K562 (cell line): ENCODE measurements at regions not wholly inside any gene's neighbourhood (a gene's known extent, or its start where the extent isn't known, plus 50 kb on each side); places are given as distances from the start of the nearest gene placed in this dataset.

Source experiments
- CREB1 ChIP-seq, 2 experiments: sonication (generic) in 1 of 2; formaldehyde crosslinking in 1 of 2; IDR thresholded peaks; 2 replicates each; pipeline versions ENCODE4 v1.6.1 to v1.8.0; 2012 to 2022; ENCODE audit warnings: inconsistent platforms in 1 of 2, mild to moderate bottlenecking in 1 of 2, missing genetic modification reagents in 1 of 2, moderate library complexity in 1 of 2
- HCFC1 ChIP-seq: IDR thresholded peaks from 2 replicates; pipeline ENCODE4 v1.6.1; 2012; ENCODE audit warnings: low read depth, low read length, improper control_type of control experiment
- HNRNPK ChIP-seq: fragments of 200-400 bp; formaldehyde crosslinking; IDR thresholded peaks from one replicate; pipeline ENCODE4 v1.6.1; 2018; ENCODE audit warnings: mild to moderate bottlenecking, low read depth, low read length; ENCODE audit not compliant: poor library complexity, severe bottlenecking
- KLF16 ChIP-seq: IDR thresholded peaks from 2 replicates; pipeline ENCODE4 v1.6.1; 2016; ENCODE audit warnings: antibody characterized with exemption
- MCM3 ChIP-seq: fragments of 450-650 bp; IDR thresholded peaks from 2 replicates; pipeline ENCODE4 v1.6.1; 2016
- MED1 ChIP-seq: sonication (generic); formaldehyde crosslinking; IDR thresholded peaks from 2 replicates; pipeline ENCODE4 v1.8.1; 2023; ENCODE audit warnings: missing genetic modification reagents, borderline replicate concordance
- MYNN ChIP-seq, 2 experiments: sonication (generic); formaldehyde crosslinking in 1 of 2; IDR thresholded peaks; 2 replicates each; pipeline versions ENCODE4 v1.5.0 to v1.6.1; 2016 to 2020; ENCODE audit warnings: antibody characterized with exemption in 1 of 2, missing genetic modification reagents in 1 of 2
- SREBF1 ChIP-seq: fragments of 150-350 bp; IDR thresholded peaks from 2 replicates; pipeline ENCODE4 v1.6.1; 2014; ENCODE audit warnings: antibody characterized with exemption, low read depth, low read length, borderline replicate concordance
- TSC22D4 ChIP-seq: fragments of 450-650 bp; IDR thresholded peaks from 2 replicates; pipeline ENCODE4 v1.6.1; 2016; ENCODE audit warnings: missing genetic modification characterization, missing biosample characterization, control low read depth
- ZFP1 ChIP-seq: fragments of 450-650 bp; formaldehyde crosslinking; IDR thresholded peaks from 2 replicates; pipeline ENCODE4 v1.4.0; 2020; ENCODE audit warnings: mild to moderate bottlenecking, mixed read lengths
- ZNF507 ChIP-seq: conservative IDR thresholded peaks from 2 replicates; pipeline ENCODE4 v1.6.1; 2017; ENCODE audit warnings: missing genetic modification characterization, missing compliant biosample characterization
- ZNF551 ChIP-seq: fragments of 250-450 bp; sonication (Bioruptor Pico); IDR thresholded peaks from 2 replicates; pipeline ENCODE4 v1.5.0; 2021; ENCODE audit warnings: mild to moderate bottlenecking, moderate library complexity
- ZNF586 ChIP-seq: fragments of 450-650 bp; formaldehyde crosslinking; conservative IDR thresholded peaks from 2 replicates; pipeline ENCODE4 v1.4.0; 2020; ENCODE audit warnings: mild to moderate bottlenecking, moderate library complexity
- TF ChIP-seq, protein P1 (sequence below): sonication (generic); formaldehyde crosslinking; IDR thresholded peaks from 2 replicates; pipeline ENCODE4 v1.4.0; 2020; ENCODE audit warnings: mild to moderate bottlenecking, missing genetic modification reagents
- TF ChIP-seq, protein P2 (sequence below): sonication (generic); formaldehyde crosslinking; IDR thresholded peaks from 2 replicates; pipeline ENCODE4 v1.8.0; 2022; ENCODE audit warnings: missing genetic modification reagents, mild to moderate bottlenecking, moderate library complexity, borderline replicate concordance
- TF ChIP-seq, protein P3 (sequence below): fragments of 250-450 bp; sonication (Bioruptor Pico); IDR thresholded peaks from 2 replicates; pipeline ENCODE4 v1.5.1; 2021; ENCODE audit warnings: mild to moderate bottlenecking
- TF ChIP-seq, protein P4 (sequence below): fragments of 250-450 bp; sonication (Bioruptor Pico); IDR thresholded peaks from 2 replicates; pipeline ENCODE4 v1.8.0; 2021; ENCODE audit warnings: moderate library complexity, mild to moderate bottlenecking, inconsistent platforms
- TF ChIP-seq, protein P5 (sequence below): IDR thresholded peaks from 2 replicates; pipeline ENCODE4 v1.6.1; 2014; ENCODE audit warnings: antibody characterized with exemption
- TF ChIP-seq, protein P6 (sequence below): sonication (generic); formaldehyde crosslinking; IDR thresholded peaks from 2 replicates; pipeline ENCODE4 v1.8.0; 2022; ENCODE audit warnings: missing genetic modification reagents, mild to moderate bottlenecking, borderline replicate concordance

DNA sequence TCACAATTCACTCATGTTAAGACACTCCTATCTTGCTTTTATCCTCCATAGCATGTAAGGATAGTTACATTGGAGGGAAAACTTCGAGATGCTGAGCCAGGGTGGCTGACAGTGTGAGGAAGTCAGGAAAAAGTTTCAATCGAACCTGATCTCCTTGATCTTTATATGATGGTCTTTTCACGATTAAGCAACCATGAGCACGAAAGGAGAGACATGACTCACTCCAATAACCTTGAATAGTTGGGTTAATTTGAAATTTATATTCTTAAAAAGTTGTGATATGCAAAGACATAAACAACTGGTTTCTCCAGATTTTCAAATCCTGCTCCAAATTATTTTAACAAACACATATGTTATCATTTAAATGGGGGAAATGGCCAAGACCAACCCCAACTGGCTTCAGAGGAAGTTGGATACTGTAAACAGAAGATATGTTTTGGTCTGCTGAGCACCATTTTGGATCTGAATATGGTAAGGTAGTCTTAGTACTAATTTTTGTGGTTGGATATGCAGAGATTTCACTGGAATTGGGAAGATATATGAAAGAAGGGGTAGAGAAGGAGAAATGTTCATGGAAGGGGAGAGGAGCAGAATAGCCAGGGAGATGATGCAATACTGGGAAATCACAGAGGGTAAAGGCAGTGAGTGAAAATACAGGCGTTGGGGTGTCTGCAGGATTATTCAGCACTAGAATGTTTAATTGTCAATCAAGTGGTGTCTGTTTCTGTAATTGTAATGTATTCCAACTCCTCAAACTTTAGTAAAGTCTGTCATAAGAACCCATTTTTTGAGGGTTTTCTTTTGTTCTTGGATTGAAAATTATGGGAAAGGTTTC, 185.2 kb upstream of the SLC38A2 start (continued):
- TF ChIP-seq, protein P1, sequence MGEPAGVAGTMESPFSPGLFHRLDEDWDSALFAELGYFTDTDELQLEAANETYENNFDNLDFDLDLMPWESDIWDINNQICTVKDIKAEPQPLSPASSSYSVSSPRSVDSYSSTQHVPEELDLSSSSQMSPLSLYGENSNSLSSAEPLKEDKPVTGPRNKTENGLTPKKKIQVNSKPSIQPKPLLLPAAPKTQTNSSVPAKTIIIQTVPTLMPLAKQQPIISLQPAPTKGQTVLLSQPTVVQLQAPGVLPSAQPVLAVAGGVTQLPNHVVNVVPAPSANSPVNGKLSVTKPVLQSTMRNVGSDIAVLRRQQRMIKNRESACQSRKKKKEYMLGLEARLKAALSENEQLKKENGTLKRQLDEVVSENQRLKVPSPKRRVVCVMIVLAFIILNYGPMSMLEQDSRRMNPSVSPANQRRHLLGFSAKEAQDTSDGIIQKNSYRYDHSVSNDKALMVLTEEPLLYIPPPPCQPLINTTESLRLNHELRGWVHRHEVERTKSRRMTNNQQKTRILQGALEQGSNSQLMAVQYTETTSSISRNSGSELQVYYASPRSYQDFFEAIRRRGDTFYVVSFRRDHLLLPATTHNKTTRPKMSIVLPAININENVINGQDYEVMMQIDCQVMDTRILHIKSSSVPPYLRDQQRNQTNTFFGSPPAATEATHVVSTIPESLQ (CRISPR knock-in tag), result no peak
- TF ChIP-seq MYNN (IDR thresholded peaks at IDR 0.05) (no peak), MYNN (CRISPR knock-in tag; IDR thresholded peaks at IDR 0.05) (no peak), ZFP1 (CRISPR knock-in tag) (no peak), MCM3 (no peak), KLF16 (no peak), ZNF551 (CRISPR knock-in tag) (no peak), HNRNPK (no peak), TSC22D4 (tag) (no peak), MED1 (CRISPR knock-in tag) (no peak), ZNF586 (CRISPR knock-in tag) (0 out of 2 replicates have a peak, but pooled peaks have one; percentile 78), SREBF1 (no peak), CREB1 (IDR thresholded peaks at IDR 0.05) (no peak), CREB1 (CRISPR knock-in tag; IDR thresholded peaks at IDR 0.05) (no peak), HCFC1 (no peak), ZNF507 (tag) (no peak)
- TF ChIP-seq, protein P2, sequence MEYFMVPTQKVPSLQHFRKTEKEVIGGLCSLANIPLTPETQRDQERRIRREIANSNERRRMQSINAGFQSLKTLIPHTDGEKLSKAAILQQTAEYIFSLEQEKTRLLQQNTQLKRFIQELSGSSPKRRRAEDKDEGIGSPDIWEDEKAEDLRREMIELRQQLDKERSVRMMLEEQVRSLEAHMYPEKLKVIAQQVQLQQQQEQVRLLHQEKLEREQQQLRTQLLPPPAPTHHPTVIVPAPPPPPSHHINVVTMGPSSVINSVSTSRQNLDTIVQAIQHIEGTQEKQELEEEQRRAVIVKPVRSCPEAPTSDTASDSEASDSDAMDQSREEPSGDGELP (CRISPR knock-in tag), result no peak
- TF ChIP-seq, protein P3, sequence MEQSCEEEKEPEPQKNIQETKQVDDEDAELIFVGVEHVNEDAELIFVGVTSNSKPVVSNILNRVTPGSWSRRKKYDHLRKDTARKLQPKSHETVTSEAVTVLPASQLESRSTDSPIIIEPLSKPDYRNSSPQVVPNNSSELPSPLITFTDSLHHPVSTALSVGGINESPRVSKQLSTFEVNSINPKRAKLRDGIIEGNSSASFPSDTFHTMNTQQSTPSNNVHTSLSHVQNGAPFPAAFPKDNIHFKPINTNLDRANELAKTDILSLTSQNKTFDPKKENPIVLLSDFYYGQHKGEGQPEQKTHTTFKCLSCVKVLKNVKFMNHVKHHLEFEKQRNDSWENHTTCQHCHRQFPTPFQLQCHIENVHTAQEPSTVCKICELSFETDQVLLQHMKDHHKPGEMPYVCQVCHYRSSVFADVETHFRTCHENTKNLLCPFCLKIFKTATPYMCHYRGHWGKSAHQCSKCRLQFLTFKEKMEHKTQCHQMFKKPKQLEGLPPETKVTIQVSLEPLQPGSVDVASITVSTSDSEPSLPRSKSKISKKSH (CRISPR knock-in tag), result no peak
- TF ChIP-seq, protein P4, sequence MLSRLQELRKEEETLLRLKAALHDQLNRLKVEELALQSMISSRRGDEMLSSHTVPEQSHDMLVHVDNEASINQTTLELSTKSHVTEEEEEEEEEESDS, result no peak
- TF ChIP-seq, protein P5, sequence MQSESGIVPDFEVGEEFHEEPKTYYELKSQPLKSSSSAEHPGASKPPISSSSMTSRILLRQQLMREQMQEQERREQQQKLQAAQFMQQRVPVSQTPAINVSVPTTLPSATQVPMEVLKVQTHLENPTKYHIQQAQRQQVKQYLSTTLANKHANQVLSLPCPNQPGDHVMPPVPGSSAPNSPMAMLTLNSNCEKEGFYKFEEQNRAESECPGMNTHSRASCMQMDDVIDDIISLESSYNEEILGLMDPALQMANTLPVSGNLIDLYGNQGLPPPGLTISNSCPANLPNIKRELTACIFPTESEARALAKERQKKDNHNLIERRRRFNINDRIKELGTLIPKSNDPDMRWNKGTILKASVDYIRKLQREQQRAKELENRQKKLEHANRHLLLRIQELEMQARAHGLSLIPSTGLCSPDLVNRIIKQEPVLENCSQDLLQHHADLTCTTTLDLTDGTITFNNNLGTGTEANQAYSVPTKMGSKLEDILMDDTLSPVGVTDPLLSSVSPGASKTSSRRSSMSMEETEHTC, result no peak
- TF ChIP-seq, protein P6, sequence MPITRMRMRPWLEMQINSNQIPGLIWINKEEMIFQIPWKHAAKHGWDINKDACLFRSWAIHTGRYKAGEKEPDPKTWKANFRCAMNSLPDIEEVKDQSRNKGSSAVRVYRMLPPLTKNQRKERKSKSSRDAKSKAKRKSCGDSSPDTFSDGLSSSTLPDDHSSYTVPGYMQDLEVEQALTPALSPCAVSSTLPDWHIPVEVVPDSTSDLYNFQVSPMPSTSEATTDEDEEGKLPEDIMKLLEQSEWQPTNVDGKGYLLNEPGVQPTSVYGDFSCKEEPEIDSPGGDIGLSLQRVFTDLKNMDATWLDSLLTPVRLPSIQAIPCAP (CRISPR knock-in tag), result no peak
